ENCODE measurements at regions not wholly inside any gene's neighbourhood (a gene's known extent, or its start where the extent isn't known, plus 50 kb on each side); places are given as distances from the start of the nearest gene placed in this dataset.

- FAIRE-seq: no peak
- no TSS peak for BruUV-seq (replicated peaks)
- TF ChIP-seq SUZ12 (IDR thresholded peaks at IDR 0.05; ENCODE audit: unreplicated experiment): no peak
- no peak for TF ChIP-seq WRNIP1 (IDR thresholded peaks at IDR 0.05; ENCODE audit: borderline replicate concordance, low read depth, low read length)
- TF ChIP-seq SMAD5 (IDR thresholded peaks at IDR 0.05; ENCODE audit: low read depth): no peak
- no peak for TF ChIP-seq CREM (IDR thresholded peaks at IDR 0.05; ENCODE audit: low read depth)
- no peak for TF ChIP-seq SMC3 (IDR thresholded peaks at IDR 0.05; ENCODE audit: borderline replicate concordance, low read length)
- TF ChIP-seq RFX5 (IDR thresholded peaks at IDR 0.05; ENCODE audit: low read depth, low read length): no peak
- no peak for TF ChIP-seq POLR2AphosphoS2 (IDR thresholded peaks at IDR 0.05; ENCODE audit: low read depth, low read length)
- TF ChIP-seq RELA (IDR thresholded peaks at IDR 0.05; ENCODE audit: borderline replicate concordance, partially characterized antibody): no peak
- TF ChIP-seq REST (IDR thresholded peaks at IDR 0.05; ENCODE audit: low read depth, low read length): no peak
- no peak for TF ChIP-seq E2F8 (IDR thresholded peaks at IDR 0.05; ENCODE audit: low read depth, partially characterized antibody)
- TF ChIP-seq BRCA1 (IDR thresholded peaks at IDR 0.05; ENCODE audit: low read depth, low read length): no peak
- TF ChIP-seq ASH2L (IDR thresholded peaks at IDR 0.05; ENCODE audit: borderline replicate concordance, low read depth): no peak
- no peak for TF ChIP-seq FOXK2 (IDR thresholded peaks at IDR 0.05)
- TF ChIP-seq SKIL (IDR thresholded peaks at IDR 0.05; ENCODE audit: low read depth, poor library complexity, severe bottlenecking): no peak
- no peak for TF ChIP-seq HDGF (IDR thresholded peaks at IDR 0.05)
- TF ChIP-seq PKNOX1 (IDR thresholded peaks at IDR 0.05): no peak
- no peak for TF ChIP-seq MTA3 (IDR thresholded peaks at IDR 0.05; ENCODE audit: borderline replicate concordance, low read length)
Measured at GRCh38 chr6:104418839-104419238, 440.9 kb downstream of the HACE1 start.

More at GRCh38 chr6:104418839-104419238, 440.9 kb downstream of the HACE1 start:
- Histone ChIP-seq H3K79me2 (ENCODE audit: control insufficient read depth, insufficient read depth, low read length) (no peaks in the 10 kb centered on the region), H3K36me3 (ENCODE audit: control insufficient read depth in 2 of 2, insufficient read depth in 2 of 2, low read length in 1 of 2) (no peaks in the 10 kb centered on the region), H3K4me1 (ENCODE audit: control insufficient read depth, insufficient read depth, low read length) (no peaks in the 10 kb centered on the region), H3K27me3 (replicated peaks in 1 of 2; ENCODE audit: control insufficient read depth in 2 of 2, insufficient read depth in 2 of 2, low read length in 1 of 2) (no peaks in the 10 kb centered on the region), H3K9ac (ENCODE audit: control insufficient read depth, insufficient read depth, low read length) (no peak overlapping the region), H4K20me1 (ENCODE audit: control insufficient read depth, insufficient read depth) (no peaks in the 10 kb centered on the region), H3K4me2 (ENCODE audit: control insufficient read depth, insufficient read depth) (no peak overlapping the region), H3K9me3 (replicated peaks; ENCODE audit: control insufficient read depth, insufficient read depth, low read length) (no peaks in the 10 kb centered on the region), H3K27ac (ENCODE audit: control insufficient read depth, insufficient read depth) (no peak overlapping the region), H3K4me3 (no peak overlapping the region), H2AFZ (ENCODE audit: control insufficient read depth, low read depth, low read length) (no peak overlapping the region)
- ChIA-PET POLR2A (interaction anchor here (0.6 kb wide), 1 partner anchor 115 kb away, joined by 3 read pairs; no protein-coding TSS in a partner anchor), SMC1A (ENCODE audit: uncharacterized antibody, unreplicated experiment) (no interaction called here), CTCF (interaction anchor here (0.8 kb wide), 1 partner anchor 14 kb away, joined by 3 read pairs; no protein-coding TSS in a partner anchor), RAD21 (ENCODE audit: unreplicated experiment) (no interaction called here)
- 64% methylated on average over 3 of the region's 3 CpGs for WGBS (ENCODE audit: insufficient coverage, insufficient replicate concordance, low lambda C conversion rate, missing lambda C conversion rate)
- in situ Hi-C loops (cut with MboI) (no loop called here), intact Hi-C loops (cut with micrococcal nuclease; ENCODE audit: unreplicated experiment) (no loop called here)
- ATAC-seq (no peak), DNase-seq (ENCODE audit: low read depth, low spot score) (no peak)
